Frontal cortex (tissue), 3 donors: ENCODE measurements at regions not wholly inside any gene's neighbourhood (a gene's known extent, or its start where the extent isn't known, plus 50 kb on each side); places are given as distances from the start of the nearest gene placed in this dataset.

Experiments used
- DNase-seq, 2 donors: peaks; one replicate each; pipeline ENCODE4 v3.0.0; 2012; ENCODE audit warnings: low spot score in 2 of 2
- FAIRE-seq: peaks from 2 replicates; lab custom pipeline; 2012; peaks lifted over from hg19 to GRCh38; lab: Jason Lieb, UNC
- donor health status: control.
- donor health status: control.
- donor health status: control.

DNA sequence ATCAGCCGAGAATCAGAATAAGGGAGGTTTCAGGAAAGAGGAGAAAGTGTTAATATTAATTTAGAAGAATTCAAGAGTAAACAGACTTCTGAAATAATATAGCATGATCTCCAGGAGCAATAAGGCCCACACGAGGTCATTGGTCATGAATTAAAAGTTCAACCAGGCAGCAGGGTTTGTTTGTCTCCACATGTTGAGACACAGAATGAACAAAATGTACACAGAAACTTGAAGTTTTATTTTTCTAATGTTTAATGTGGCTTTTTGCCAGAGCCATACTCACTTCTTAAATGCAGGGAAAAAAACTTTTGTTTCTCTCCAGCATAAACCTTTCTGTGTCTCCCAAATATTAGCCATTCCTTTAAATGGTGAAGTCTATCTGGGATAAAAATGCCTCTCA, 504.5 kb downstream of the HDGFL1 start:
- FAIRE-seq = no peak
- DNase-seq = no peak

DNA sequence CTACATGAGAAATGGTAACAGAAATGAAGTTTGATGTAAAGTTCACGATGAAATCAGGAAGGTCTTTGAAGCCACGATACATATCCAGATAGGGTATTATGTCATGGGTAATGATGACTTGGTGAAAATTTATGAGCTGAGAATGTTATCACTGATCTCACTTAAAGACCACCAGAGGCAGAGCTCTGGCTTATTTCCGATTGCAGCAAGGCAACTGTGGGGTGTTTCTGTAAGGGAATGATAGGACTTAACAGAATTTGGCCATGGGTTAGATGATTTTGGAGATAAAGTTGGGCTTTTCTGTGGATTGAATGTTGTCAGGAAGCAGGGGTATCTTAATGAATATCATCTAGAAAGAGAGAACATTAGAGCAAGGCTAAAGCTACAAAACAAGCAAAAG, 508.4 kb downstream of the HDGFL1 start:
- DNase-seq = no peak
- FAIRE-seq = no peak

DNA sequence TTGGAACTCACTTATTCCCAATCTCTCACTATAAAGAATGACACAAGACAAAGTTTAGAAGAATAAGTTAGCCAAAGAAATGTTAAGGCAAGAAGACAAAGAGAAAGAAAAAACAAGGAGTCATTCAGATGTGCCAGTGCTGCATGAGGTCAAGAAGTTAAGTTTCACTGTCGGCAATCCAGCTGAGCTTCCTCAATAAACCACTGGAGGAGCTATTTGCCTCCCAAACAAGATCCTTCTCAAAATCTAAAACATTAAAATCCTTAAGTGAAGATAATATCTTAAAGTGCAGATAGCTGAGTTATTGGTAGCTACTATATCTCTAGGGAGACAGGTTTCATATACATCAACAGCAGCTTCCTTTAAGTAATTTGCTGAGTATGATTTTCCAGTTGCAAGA, 512.3 kb downstream of the HDGFL1 start:
- FAIRE-seq (no peak), DNase-seq (no peak)

DNA sequence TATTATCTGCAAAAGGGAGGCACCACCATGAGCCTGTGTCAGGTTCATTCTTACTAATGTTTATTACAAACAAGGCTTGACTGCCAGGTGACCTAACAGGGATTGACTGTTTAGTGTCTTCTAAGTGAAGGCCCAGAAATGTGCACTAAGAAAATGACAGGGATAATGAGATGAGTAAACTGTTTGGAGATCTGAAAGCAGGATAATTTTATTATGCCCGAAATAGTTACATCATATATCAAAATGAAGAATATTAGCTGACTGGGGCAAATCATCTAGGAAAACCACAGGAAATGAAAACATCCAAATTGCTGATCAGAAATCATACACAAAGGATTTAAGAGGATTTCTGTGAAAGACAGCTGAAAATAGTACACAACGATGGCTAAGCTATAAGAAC, 516.7 kb downstream of the HDGFL1 start:
- DNase-seq (no peak), FAIRE-seq (no peak)

DNA sequence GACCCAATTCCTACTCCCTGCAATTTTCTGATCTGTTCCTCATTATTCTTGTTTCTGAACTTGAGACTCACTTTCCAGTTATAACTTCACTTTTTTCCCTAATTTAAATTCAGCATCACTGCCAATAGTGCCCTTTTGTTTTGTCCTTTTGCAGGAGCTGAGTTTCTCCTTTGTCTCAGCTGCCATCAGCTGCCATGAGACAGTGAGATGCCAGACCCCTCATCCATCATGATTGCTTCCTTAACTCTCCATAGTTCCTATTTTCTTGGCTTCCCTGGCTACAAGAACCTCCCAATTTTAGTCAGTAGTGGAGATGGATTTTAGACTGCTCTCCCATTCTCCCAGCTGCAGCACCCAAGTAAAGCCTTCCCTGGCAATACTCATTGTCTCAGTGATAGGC, 518.1 kb downstream of the HDGFL1 start:
- FAIRE-seq = no peak
- DNase-seq = no peak

DNA sequence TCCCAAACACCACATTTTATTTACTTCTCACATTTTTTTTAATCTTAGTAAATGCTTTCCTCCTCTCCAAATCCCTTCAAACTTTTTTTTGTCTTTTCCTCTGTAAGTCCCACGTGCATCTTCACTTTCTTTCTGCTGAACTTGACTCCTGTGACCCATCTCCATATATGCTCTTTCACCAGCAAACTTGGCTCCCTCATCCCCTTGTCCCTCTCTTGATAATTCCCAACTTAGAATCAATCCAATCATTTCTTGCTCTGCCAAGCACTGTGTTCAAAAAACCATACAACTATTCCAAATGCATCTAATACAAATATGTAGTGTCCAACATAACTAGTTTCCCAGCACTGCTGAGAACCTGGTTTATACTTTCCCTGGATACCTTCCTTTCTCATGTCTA, 519.4 kb downstream of the HDGFL1 start:
- FAIRE-seq (no peak), DNase-seq (no peak)

DNA sequence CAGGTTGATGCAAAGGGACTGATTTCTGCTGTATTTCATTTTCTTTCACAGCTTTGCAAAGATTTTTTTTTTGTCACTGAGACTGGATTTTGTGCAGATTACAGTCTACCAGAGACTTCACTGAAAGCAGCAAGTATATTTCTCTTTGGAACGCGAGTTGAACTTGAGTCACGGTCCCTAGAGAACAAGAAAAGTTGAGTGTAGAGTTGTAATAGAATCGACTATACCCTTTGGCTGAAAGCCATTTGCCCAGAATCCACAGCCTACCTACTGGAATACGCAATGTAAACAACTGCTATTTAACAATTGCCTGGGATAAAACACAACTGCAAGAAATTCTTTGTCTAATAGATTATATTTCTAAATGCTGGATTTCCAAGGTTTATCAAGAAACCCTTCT, 520.6 kb downstream of the HDGFL1 start:
- DNase-seq (no peak), FAIRE-seq (no peak)

DNA sequence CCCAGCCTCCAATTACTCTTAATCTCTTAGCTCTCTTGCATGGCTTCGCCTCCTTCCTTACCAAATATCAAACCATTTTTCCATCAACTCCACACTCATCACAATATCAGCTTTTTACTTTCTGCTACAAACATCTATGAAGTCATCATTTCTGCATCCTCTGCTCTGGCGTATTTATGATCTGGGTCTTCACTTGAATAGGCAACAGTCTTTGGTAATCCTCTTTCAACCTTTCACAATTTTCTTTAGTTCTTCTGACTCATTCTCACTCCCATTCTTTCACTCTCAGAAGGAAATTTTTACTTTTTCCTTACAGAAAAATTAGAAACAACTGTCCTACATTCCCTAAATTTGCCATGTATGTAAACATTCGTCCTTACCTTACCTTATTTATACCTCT, 522.4 kb downstream of the HDGFL1 start:
- DNase-seq (no peak), FAIRE-seq (no peak)

DNA sequence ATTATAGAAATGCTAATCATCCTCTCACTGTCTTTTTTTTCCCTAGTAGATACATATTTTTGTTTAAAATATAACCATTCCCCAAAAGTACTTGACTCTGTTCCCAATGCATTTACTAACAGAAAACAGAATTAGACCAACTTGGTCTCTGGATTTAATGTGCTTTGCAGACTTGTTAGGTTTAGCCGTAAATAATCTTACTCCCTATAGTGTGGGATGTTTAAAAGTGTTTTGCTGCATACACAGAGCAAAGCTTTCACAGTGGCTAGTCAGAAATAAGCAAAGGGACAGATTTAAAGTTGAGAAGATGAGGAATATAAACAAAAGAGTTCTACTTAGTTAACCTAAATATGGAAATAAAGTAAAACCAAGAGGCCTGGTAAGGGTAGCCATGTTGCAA, 527.5 kb downstream of the HDGFL1 start:
- no peak for FAIRE-seq
- DNase-seq = no peak

DNA sequence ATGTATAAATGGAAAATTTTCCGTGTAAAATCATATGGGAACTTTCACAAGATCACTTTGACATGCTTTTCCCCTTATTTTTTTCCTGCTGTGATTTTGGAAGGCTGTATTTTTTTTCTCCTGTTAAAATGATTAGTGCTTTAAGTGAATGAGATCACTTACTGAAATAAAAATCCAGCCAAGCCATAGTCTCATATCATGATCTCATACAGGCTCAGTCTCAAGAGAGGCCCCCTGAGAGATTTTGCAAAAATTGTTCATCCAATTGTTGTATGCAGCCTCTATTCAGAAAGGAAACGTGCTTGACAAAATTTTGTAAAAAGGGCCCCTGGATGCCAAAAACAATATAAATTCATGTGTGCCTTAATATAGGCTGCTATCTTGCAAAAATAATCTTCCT, 528.2 kb downstream of the HDGFL1 start:
- DNase-seq = no peak
- no peak for FAIRE-seq

DNA sequence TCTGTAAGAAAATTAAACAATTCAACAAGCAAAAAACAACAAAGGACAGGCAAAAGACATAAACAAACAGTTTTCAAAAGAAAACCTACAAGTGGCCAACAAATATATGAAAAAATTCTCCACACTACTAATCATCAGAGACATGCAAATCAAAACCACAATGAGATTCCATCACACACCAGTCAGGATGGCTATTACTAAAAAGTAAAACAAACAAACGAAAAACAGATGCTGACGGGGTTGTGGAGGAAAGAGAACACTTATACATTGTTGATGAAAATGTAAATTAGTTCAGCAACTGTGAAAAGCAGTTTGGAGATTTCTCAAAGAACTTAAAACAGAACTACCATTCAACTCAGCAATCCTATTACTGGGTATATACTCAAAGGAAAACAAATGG, 537.6 kb downstream of the HDGFL1 start:
- DNase-seq = no peak
- FAIRE-seq = no peak

DNA sequence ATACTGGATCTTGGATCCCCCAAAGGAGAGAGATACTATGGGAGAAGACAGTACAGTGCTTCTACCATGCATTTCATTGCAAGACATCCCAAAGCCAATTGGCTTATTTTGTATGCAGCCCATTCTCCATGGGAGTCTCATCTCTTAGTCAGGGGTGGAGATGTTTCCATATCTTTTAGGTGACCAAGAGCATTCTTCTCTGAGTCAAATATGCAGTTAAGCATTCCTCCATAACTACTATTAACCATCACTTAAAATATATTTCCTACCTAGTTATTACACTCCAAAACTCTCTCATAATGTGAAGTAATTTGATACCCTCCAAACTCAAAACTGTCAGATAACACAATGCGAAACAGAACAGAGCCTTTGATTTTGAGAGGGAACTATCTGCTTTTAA, 542.6 kb downstream of the HDGFL1 start:
- DNase-seq (no peak), FAIRE-seq (no peak)

DNA sequence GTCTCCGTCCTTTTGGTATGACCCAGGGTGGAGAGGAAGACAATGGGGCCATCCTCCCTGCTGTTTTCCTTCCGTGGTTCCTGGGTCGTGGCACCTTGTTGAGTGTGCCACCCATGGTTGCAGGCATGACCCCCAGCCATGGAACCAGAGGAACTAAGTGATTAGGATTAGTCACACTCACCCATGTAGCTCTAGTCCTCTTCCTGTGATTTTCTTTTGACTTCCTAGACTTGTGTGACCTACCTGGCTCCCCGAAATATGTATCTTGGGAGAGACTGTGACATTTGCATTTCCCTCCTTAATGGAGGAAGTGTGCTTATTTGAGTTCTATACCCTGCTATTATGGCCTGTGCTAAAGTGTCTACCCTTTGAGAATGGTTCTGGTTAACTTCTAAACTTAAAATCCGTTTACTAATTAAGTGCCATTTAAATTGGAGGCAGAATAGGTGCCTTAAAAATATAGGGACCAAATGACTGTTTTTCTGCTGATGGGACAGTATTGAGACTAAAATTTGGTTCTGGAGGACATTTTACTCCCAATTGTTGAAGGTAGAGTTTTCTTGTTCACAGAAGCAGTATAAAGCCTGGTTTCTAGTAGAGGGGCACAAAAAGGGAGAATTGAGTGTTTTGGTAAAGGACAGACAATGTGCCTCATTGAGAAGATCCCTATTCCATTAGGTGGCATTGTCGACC, 545.6 kb downstream of the HDGFL1 start:
- FAIRE-seq = no peak

DNA sequence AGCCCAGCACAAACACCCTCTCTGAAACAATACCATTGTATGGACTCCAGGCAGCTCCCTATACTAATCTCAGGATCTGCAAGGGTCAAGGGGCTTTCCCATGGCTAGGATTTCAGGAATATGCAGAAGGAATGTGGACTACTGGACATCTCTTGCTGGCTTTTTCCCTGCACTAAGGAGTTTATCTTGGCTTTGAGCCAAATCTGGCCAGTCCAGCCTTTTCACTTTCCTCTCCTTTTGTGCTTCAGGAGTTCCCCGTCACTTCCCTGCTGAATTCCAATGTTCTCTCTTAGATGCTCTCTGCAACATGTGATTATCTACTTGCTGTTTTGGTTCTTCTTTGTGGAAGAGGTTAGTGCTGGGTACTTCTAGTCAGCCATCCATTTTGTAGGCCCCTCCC, 568.2 kb downstream of the HDGFL1 start:
- FAIRE-seq = no peak
- DNase-seq = no peak

More for the DNA sequence above, 545.6 kb downstream of the HDGFL1 start:
- no peak for DNase-seq

DNA sequence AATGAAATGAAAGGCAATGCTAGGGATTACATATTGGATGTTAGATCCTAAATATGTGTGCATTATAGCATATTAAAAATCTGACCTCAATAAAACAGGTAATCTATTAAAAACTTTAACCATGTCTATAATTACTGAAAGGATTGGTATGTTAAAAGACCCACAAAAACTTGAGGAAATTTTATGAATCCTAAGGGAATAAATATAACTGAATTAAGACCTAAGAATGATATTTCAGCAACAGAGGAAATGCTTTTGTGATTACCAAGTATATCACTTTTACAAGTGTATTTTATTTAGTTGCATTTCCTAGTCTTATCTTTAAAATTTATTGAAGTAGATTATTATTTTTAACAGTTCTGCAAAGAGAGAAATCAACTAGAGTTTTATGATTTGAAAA, 571.5 kb downstream of the HDGFL1 start:
- FAIRE-seq (no peak), DNase-seq (no peak)

DNA sequence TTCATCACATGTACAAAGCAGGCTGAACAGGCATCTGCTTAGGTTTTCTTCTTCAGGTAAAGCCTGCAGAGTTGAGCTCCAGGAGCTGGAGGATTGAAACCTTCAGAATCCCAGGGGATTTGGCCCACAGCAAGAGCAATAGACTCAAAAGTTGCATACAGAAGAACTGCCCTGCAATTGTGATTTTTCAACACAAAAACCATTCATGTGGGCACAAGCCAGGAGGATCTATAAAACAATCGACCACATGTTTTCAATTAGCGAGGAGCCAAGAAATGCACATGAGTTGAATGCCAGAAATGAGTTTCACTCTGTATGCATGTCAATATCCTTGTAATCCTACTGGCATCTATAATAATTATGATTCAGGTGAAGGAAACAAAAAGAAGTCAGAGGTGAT, 576.4 kb downstream of the HDGFL1 start:
- FAIRE-seq = no peak
- no peak for DNase-seq

DNA sequence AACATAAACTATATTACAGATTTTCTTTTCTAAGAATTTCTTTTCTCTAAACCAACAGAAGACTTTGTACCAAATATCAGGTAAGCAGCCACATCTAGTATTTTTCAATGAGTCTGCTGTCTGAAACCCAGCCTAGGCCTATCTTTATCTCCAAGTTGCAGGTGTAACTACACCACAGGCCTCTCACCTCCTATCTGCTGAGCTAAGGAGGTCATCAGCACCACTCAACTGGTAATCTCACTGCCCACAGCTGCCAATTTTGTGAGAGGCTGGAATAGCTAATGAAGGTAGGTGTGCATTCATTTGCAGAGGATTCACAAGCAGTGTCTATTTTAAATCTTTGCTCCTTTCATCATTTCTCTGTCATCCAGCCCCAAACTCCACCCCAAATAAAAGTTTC, 584.8 kb downstream of the HDGFL1 start:
- DNase-seq (no peak), FAIRE-seq (no peak)

DNA sequence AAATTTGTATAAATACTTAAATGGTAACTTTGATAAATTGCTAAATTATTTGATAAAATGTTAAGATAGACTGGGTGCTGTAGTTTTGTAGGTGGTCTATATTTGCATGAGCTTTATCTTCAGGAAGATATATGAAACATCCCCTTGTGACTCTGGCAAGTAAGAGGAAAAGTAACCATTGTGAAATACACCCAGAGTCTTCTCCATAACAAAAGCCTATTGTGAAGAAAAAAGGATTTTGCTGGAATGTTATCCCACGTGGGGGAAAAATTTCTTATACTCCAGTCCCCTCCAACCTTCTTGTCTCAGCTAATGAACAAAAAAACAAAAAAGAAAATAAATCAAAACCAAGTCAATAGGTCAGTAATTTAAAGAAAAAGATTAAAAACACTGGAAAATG, 600.7 kb downstream of the HDGFL1 start:
- DNase-seq = no peak
- no peak for FAIRE-seq

DNA sequence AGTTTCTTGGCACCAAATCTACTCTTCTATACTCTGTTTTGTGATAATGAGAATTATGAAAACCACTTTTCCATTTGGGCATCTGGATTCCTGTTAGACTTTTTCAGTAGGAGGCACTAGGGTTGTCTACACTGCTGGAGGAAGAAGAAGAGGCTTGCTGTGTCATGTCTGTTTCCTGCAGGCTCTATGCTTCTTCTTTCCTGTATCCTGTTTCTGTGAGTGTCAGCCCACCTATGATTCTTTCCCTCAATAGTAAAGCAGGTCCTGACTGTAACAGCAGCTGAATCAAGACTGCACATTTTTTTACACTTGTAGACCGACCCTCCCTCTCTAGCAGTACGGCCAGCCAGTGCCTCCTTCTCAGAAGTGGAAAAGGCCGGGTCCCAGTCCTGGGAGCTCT, 603.9 kb downstream of the HDGFL1 start:
- FAIRE-seq (no peak), DNase-seq (no peak)

DNA sequence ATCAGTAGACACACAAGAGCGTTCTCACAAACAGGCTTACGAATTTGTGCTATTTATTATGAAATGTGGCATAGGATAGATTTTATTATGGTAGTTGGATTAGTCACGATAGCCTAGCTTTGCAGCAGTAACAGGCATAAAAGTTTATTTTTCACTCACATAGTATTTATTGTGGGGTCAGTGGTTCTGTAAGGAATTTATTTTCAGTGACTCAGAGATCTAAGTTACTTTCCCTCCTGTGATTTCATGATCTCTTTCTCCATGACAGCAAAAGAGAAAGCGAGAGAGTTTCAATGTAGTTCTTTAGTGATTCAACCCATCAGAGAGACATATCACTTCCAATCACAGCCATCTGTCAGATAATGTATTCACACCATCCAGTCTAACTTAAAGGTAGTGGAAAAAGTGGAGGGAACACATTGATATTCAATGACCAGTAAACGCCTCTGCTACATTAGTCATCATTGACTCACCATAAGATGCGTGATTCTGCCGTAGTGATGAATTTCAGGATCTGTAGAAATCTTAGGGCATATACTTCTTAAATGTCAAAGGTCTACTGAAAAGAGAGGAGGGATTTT, 605.5 kb downstream of the HDGFL1 start:
- no peak for DNase-seq
- FAIRE-seq = no peak

DNA sequence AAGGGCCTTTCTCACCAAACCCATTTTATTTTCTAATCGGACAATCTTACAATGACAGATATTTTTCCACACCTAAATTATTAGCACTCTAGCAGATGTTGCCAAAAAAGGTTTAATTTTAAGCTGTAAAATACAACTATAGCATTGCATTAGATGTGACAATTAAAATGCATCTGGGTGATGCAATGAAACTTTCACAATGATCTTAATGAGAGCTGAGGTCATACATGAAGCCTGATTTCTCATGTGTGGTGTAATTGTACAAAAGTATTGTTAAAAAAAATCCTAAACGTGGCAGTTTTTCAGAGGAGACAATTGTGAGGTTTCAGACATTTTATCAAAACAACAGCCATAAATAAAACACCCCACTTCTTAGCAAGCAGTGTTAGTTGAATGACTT, 606.0 kb downstream of the HDGFL1 start:
- FAIRE-seq = no peak
- DNase-seq = no peak

DNA sequence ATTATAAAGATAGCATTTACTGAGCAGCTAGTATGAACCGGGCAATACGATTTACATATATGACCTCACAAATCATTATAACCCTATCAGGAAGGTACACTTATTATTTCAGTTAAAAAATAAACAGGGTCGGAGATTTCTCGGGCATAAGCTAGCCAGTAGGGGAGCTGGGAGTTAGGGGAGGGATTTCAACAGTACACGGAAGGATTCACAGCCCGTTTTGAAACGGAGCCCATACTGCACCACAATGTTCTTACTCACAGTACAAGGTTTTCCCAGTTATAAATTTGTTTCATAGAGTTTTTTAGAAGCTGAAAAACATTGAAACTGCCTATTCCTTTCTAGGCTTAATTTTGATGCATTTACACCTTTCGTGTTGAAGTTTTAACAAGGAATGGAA, 607.1 kb downstream of the HDGFL1 start:
- FAIRE-seq (no peak), DNase-seq (no peak)
